SK-N-SH treated with all-trans-retinoic acid at 6 μM for 48 hours (cell line): ENCODE measurements at regions not wholly inside any gene's neighbourhood (a gene's known extent, or its start where the extent isn't known, plus 50 kb on each side); places are given as distances from the start of the nearest gene placed in this dataset.

ENCODE experiments used
- ATAC-seq: fragments of 200-7000 bp; cut with Tn5 transposase; 3 replicates; pipeline ENCODE4 v1.9.1; 2020; ENCODE audit warnings: mild to moderate bottlenecking, moderate library complexity
- ARNTL ChIP-seq: fragments of 450-650 bp; formaldehyde crosslinking; IDR thresholded peaks from 2 replicates; pipeline ENCODE4 v1.5.0; 2020; ENCODE audit warnings: low read depth, mild to moderate bottlenecking, moderate library complexity, borderline replicate concordance
- CSDC2 ChIP-seq: fragments of 250-450 bp; sonication (Bioruptor Pico); IDR thresholded peaks from 2 replicates; pipeline ENCODE4 v1.5.0; 2020; ENCODE audit warnings: mild to moderate bottlenecking, moderate library complexity
- CSRNP3 ChIP-seq: fragments of 250-450 bp; sonication (Bioruptor Pico); IDR thresholded peaks from 2 replicates; pipeline ENCODE4 v1.5.1; 2021; ENCODE audit warnings: mild to moderate bottlenecking, moderate library complexity
- GLIS3 ChIP-seq: fragments of 250-450 bp; sonication (Bioruptor Pico); IDR thresholded peaks from 2 replicates; pipeline ENCODE4 v1.5.0; 2020; ENCODE audit warnings: mild to moderate bottlenecking, moderate library complexity
- OSR1 ChIP-seq: fragments of 250-450 bp; sonication (Bioruptor Pico); IDR thresholded peaks from 2 replicates; pipeline ENCODE4 v1.8.0; 2022; ENCODE audit warnings: moderate library complexity, mild to moderate bottlenecking, inconsistent platforms
- PPARA ChIP-seq: fragments of 250-450 bp; sonication (Bioruptor Pico); IDR thresholded peaks from 2 replicates; pipeline ENCODE4 v1.5.0; 2020; ENCODE audit warnings: mild to moderate bottlenecking, borderline replicate concordance
- RARB ChIP-seq: fragments of 250-450 bp; sonication (Bioruptor Pico); IDR thresholded peaks from 2 replicates; pipeline ENCODE4 v1.8.0; 2021; ENCODE audit warnings: mild to moderate bottlenecking, moderate library complexity
- SNAI2 ChIP-seq: fragments of 250-450 bp; sonication (Bioruptor Pico); IDR thresholded peaks from 2 replicates; pipeline ENCODE4 v1.5.0; 2020; ENCODE audit warnings: mild to moderate bottlenecking, moderate library complexity
- TCF4 ChIP-seq: fragments of 250-450 bp; sonication (Bioruptor Pico); IDR thresholded peaks from 2 replicates; pipeline ENCODE4 v1.8.0; 2021; ENCODE audit warnings: mild to moderate bottlenecking, moderate library complexity, borderline replicate concordance
- TOX ChIP-seq: fragments of 250-450 bp; sonication (Bioruptor Pico); IDR thresholded peaks from 2 replicates; pipeline ENCODE4 v1.8.0; 2021; ENCODE audit warnings: mild to moderate bottlenecking, moderate library complexity, borderline replicate concordance
- TSHZ2 ChIP-seq: fragments of 250-450 bp; sonication (Bioruptor Pico); IDR thresholded peaks from 2 replicates; pipeline ENCODE4 v1.5.0; 2020; ENCODE audit warnings: mild to moderate bottlenecking, moderate library complexity
- ZFP3 ChIP-seq: fragments of 250-450 bp; sonication (Bioruptor Pico); IDR thresholded peaks from 2 replicates; pipeline ENCODE4 v1.5.0; 2020; ENCODE audit warnings: mild to moderate bottlenecking, moderate library complexity
- ZFP30 ChIP-seq: fragments of 450-650 bp; formaldehyde crosslinking; IDR thresholded peaks from 2 replicates; pipeline ENCODE4 v1.5.0; 2022; ENCODE audit warnings: mild to moderate bottlenecking, moderate library complexity
- ZNF565 ChIP-seq: fragments of 450-650 bp; formaldehyde crosslinking; conservative IDR thresholded peaks from 2 replicates; pipeline ENCODE4 v1.5.0; 2020; ENCODE audit warnings: low read depth, mild to moderate bottlenecking, moderate library complexity
- ZNF8 ChIP-seq: fragments of 450-650 bp; formaldehyde crosslinking; IDR thresholded peaks from 2 replicates; pipeline ENCODE4 v1.5.0; 2020; ENCODE audit warnings: mild to moderate bottlenecking, moderate library complexity
- TF ChIP-seq, protein P1 (sequence below): fragments of 250-450 bp; sonication (Bioruptor Pico); IDR thresholded peaks from 2 replicates; pipeline ENCODE4 v1.5.1; 2020; ENCODE audit warnings: low read depth, mild to moderate bottlenecking, moderate library complexity
- TF ChIP-seq, protein P2 (sequence below): fragments of 250-450 bp; sonication (Bioruptor Pico); IDR thresholded peaks from 2 replicates; pipeline ENCODE4 v1.8.0; 2021; ENCODE audit warnings: low read depth, mild to moderate bottlenecking, moderate library complexity, borderline replicate concordance

GRCh38 chr14:98233656-98234055 lies 1038.3 kb downstream of the BCL11B start:
- TF ChIP-seq PPARA (no peak), OSR1 (CRISPR knock-in tag) (no peak), CSDC2 (CRISPR knock-in tag) (no peak), CSRNP3 (CRISPR knock-in tag) (no peak), TCF4 (CRISPR knock-in tag) (no peak), TOX (no peak), ZNF565 (CRISPR knock-in tag) (no peak), ZFP3 (CRISPR knock-in tag) (no peak), RARB (CRISPR knock-in tag) (no peak), ZNF8 (no peak), ZFP30 (CRISPR knock-in tag) (no peak)
- TF ChIP-seq, protein P1, sequence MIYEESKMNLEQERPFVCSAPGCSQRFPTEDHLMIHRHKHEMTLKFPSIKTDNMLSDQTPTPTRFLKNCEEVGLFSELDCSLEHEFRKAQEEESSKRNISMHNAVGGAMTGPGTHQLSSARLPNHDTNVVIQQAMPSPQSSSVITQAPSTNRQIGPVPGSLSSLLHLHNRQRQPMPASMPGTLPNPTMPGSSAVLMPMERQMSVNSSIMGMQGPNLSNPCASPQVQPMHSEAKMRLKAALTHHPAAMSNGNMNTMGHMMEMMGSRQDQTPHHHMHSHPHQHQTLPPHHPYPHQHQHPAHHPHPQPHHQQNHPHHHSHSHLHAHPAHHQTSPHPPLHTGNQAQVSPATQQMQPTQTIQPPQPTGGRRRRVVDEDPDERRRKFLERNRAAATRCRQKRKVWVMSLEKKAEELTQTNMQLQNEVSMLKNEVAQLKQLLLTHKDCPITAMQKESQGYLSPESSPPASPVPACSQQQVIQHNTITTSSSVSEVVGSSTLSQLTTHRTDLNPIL (CRISPR knock-in tag): no peak
- TF ChIP-seq, protein P2, sequence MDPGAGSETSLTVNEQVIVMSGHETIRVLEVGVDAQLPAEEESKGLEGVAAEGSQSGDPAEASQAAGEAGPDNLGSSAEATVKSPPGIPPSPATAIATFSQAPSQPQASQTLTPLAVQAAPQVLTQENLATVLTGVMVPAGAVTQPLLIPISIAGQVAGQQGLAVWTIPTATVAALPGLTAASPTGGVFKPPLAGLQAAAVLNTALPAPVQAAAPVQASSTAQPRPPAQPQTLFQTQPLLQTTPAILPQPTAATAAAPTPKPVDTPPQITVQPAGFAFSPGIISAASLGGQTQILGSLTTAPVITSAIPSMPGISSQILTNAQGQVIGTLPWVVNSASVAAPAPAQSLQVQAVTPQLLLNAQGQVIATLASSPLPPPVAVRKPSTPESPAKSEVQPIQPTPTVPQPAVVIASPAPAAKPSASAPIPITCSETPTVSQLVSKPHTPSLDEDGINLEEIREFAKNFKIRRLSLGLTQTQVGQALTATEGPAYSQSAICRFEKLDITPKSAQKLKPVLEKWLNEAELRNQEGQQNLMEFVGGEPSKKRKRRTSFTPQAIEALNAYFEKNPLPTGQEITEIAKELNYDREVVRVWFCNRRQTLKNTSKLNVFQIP (CRISPR knock-in tag): no peak
- no peak for ATAC-seq

GRCh38 chr14:98234208-98234607 lies 1037.8 kb downstream of the BCL11B start:
- no peak for TF ChIP-seq OSR1 (CRISPR knock-in tag)
- ATAC-seq: no peak

- ATAC-seq: no peak
- TF ChIP-seq GLIS3 (CRISPR knock-in tag) (no peak), ARNTL (CRISPR knock-in tag) (no peak), TOX (no peak), CSDC2 (CRISPR knock-in tag) (no peak), TCF4 (CRISPR knock-in tag) (no peak), TSHZ2 (CRISPR knock-in tag) (no peak), ZFP30 (CRISPR knock-in tag) (no peak), ZFP3 (CRISPR knock-in tag) (no peak), CSRNP3 (CRISPR knock-in tag) (no peak), PPARA (no peak), SNAI2 (CRISPR knock-in tag) (no peak), ZNF565 (CRISPR knock-in tag) (no peak), OSR1 (CRISPR knock-in tag) (no peak)
- TF ChIP-seq, protein P2 (CRISPR knock-in tag): no peak
- TF ChIP-seq, protein P1 (CRISPR knock-in tag): no peak
Measured at GRCh38 chr14:98236314-98236713, 1035.7 kb downstream of the BCL11B start.
